Chondrocyte (in vitro differentiated cells): ENCODE measurements at regions not wholly inside any gene's neighbourhood (a gene's known extent, or its start where the extent isn't known, plus 50 kb on each side); places are given as distances from the start of the nearest gene placed in this dataset.
A peak's percentile ranks its signal among the peaks of the same experiment; 100 is the strongest.

Experiments
- DNase-seq: peaks from one replicate; pipeline ENCODE4 v3.0.0; 2021; ENCODE audit warnings: mixed read lengths, low spot score
- H3K27ac Mint-ChIP-seq: one replicate; pipeline ENCODE4 v1.8.0; 2021; ENCODE audit warnings: mild to moderate bottlenecking, moderate library complexity, mixed read lengths; ENCODE audit not compliant: unreplicated experiment
- H3K27me3 Mint-ChIP-seq: 2 replicates; pipeline ENCODE4 v1.8.0; 2021; ENCODE audit warnings: low read depth, mixed read lengths
- H3K36me3 Mint-ChIP-seq: 2 replicates; pipeline ENCODE4 v1.8.0; 2021; ENCODE audit warnings: low read depth, mixed read lengths
- H3K4me1 Mint-ChIP-seq: 2 replicates; pipeline ENCODE4 v1.8.0; 2021; ENCODE audit warnings: low read depth, mild to moderate bottlenecking, mixed read lengths
- H3K4me3 Mint-ChIP-seq: one replicate; pipeline ENCODE4 v1.8.0; 2021; ENCODE audit warnings: mild to moderate bottlenecking, moderate library complexity, mixed read lengths; ENCODE audit not compliant: unreplicated experiment
- H3K9me3 Mint-ChIP-seq: 2 replicates; pipeline ENCODE4 v1.8.0; 2021; ENCODE audit warnings: low read depth, mixed read lengths
- TF ChIP-seq, protein P1 (sequence below): fragments of 200-600 bp; sonication (generic); IDR thresholded peaks from 2 replicates; pipeline ENCODE4 v1.5.0; 2021; ENCODE audit warnings: antibody characterized with exemption, mild to moderate bottlenecking, moderate library complexity

DNA sequence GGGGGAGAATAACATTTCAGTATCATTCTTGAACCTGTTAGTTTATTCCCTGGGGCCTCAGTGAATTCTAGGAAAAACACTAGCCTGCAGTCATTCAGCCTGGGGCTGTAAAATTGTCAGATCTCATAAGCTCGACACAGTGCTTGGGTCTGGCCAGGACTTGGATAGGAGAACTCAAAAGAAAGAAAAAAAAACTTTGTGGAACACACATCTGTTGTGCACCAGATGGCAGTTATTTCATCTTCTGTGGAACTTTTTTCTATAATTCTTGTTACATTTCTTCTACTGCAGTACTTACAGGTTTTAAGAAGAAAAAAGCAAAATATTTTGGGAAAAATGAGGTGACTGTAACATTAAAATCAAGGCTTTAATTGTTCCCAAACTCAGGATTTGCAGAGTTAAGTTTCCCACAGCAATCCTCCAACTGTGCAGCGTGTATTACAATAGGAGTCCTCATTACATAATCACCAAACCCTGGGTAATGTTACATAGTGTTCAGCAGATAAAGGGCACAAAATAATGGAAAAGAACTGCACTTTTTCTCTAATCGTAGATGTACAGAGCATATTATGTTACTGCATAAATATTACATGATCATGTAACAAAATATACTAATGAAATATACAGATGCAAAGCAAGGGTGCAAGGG, 531.1 kb upstream of the CITED2 start:
- H3K4me3 Mint-ChIP-seq, result no peak overlapping the region
- no peaks in the 10 kb centered on the region for H3K27me3 Mint-ChIP-seq
- TF ChIP-seq, protein P1, sequence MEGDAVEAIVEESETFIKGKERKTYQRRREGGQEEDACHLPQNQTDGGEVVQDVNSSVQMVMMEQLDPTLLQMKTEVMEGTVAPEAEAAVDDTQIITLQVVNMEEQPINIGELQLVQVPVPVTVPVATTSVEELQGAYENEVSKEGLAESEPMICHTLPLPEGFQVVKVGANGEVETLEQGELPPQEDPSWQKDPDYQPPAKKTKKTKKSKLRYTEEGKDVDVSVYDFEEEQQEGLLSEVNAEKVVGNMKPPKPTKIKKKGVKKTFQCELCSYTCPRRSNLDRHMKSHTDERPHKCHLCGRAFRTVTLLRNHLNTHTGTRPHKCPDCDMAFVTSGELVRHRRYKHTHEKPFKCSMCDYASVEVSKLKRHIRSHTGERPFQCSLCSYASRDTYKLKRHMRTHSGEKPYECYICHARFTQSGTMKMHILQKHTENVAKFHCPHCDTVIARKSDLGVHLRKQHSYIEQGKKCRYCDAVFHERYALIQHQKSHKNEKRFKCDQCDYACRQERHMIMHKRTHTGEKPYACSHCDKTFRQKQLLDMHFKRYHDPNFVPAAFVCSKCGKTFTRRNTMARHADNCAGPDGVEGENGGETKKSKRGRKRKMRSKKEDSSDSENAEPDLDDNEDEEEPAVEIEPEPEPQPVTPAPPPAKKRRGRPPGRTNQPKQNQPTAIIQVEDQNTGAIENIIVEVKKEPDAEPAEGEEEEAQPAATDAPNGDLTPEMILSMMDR, result peak; percentile 51
- no peak for DNase-seq
- H3K36me3 Mint-ChIP-seq, result peaks cover 4% of the 10 kb centered on the region
- peaks cover 9% of the 10 kb centered on the region for H3K9me3 Mint-ChIP-seq
- no peak overlapping the region for H3K27ac Mint-ChIP-seq
- peaks cover 9% of the 10 kb centered on the region for H3K4me1 Mint-ChIP-seq

DNA sequence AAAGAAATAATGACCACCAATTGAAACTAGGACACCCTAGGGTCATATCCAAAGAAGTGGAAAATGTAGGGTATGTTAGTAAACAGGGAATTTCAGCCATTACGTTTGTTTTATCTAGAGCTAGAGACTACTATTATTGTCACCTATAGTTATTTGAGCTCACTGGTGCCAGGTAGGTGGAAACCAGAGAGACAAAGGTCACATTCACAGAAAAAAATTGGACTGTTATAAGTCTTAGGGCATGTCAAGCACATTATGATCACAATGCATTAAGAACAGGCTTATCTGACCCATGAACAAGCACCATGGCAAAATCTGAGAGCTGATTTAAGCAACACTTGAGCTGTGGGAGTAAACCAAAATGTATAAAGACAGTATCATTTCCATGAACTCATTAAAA, 530.1 kb upstream of the CITED2 start:
- peaks cover 9% of the 10 kb centered on the region for H3K4me1 Mint-ChIP-seq
- TF ChIP-seq, protein P1, result no peak
- peaks cover 4% of the 10 kb centered on the region for H3K36me3 Mint-ChIP-seq
- no peak overlapping the region for H3K27ac Mint-ChIP-seq
- no peak overlapping the region for H3K4me3 Mint-ChIP-seq
- H3K27me3 Mint-ChIP-seq, result no peaks in the 10 kb centered on the region
- no peak for DNase-seq
- H3K9me3 Mint-ChIP-seq, result peaks cover 9% of the 10 kb centered on the region

GRCh38 chr6:139904158-139904533, 529.7 kb upstream of the CITED2 start:
- H3K4me3 Mint-ChIP-seq, result no peak overlapping the region
- peaks cover 4% of the 10 kb centered on the region for H3K36me3 Mint-ChIP-seq
- peaks cover 9% of the 10 kb centered on the region for H3K4me1 Mint-ChIP-seq
- no peaks in the 10 kb centered on the region for H3K27me3 Mint-ChIP-seq
- H3K27ac Mint-ChIP-seq, result no peak overlapping the region
- H3K9me3 Mint-ChIP-seq, result peaks cover 9% of the 10 kb centered on the region
- TF ChIP-seq, protein P1, result no peak
- no peak for DNase-seq

- Mint-ChIP-seq H3K4me3 (no peak overlapping the region), H3K36me3 (peaks cover 4% of the 10 kb centered on the region), H3K4me1 (peaks cover 9% of the 10 kb centered on the region), H3K27ac (no peak overlapping the region), H3K27me3 (no peaks in the 10 kb centered on the region), H3K9me3 (peaks cover 9% of the 10 kb centered on the region)
- TF ChIP-seq, protein P1, result no peak
- DNase-seq, result no peak
These were observed 529.1 kb upstream of the CITED2 start for GRCh38 chr6:139903411-139904157.

DNA sequence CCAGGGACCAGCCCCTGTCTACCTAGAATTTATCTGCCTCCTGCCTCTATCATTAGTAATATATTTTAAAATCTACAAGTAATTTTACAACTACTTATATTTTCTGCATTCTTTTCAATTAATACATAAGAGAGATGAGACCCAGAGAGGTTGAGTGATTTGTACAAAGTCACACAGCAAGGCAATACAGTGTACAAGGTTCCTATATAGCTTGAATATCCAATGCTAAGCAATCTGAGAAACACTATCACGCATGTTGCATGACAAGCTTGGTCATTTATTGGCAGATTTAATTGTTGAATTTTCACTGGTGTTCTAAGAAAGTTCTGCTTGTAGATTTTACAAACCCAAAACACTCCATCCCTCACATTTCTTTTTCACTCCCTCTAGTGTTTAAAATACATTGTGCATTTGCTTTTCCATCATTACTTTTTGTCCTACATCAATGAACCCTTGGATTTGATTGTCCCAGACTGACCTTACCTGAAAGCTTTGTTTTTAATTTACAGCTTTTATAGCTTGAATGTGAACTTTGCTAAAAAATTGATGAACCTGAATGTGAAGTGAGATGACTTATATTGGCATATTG, 520.9 kb upstream of the CITED2 start:
- no peaks in the 10 kb centered on the region for H3K4me1 Mint-ChIP-seq
- TF ChIP-seq, protein P1, result peak; percentile 69
- no peaks in the 10 kb centered on the region for H3K9me3 Mint-ChIP-seq
- no peaks in the 10 kb centered on the region for H3K36me3 Mint-ChIP-seq
- H3K4me3 Mint-ChIP-seq, result no peak overlapping the region
- H3K27me3 Mint-ChIP-seq, result no peaks in the 10 kb centered on the region
- H3K27ac Mint-ChIP-seq, result no peak overlapping the region
- no peak for DNase-seq
